ENCODE measurements at regions not wholly inside any gene's neighbourhood (a gene's known extent, or its start where the extent isn't known, plus 50 kb on each side); places are given as distances from the start of the nearest gene placed in this dataset.

- no peak for DNase-seq (ENCODE audit: low read depth in 1 of 2, low spot score in 1 of 2)
Observed at GRCh38 chr6:14187406-14187805, 69.8 kb downstream of the CD83 start.

- DNase-seq (ENCODE audit: low read depth in 1 of 2, low spot score in 1 of 2): no peak
Observed at GRCh38 chr6:14189074-14189473, 71.5 kb downstream of the CD83 start.

- no peak for DNase-seq (ENCODE audit: low read depth in 1 of 2, low spot score in 1 of 2)
Observed at GRCh38 chr6:14190191-14190928, 72.8 kb downstream of the CD83 start.

GRCh38 chr6:14190929-14191224, 73.3 kb downstream of the CD83 start:
- DNase-seq (ENCODE audit: low read depth in 1 of 2, low spot score in 1 of 2): no peak

- DNase-seq (ENCODE audit: low read depth in 1 of 2, low spot score in 1 of 2): no peak
Observed at GRCh38 chr6:14191761-14192160, 74.2 kb downstream of the CD83 start.

- no peak for DNase-seq (ENCODE audit: low read depth in 1 of 2, low spot score in 1 of 2)
Observed at GRCh38 chr6:14192216-14192788, 74.7 kb downstream of the CD83 start.

GRCh38 chr6:14193524-14193923, 76.0 kb downstream of the CD83 start:
- no peak for DNase-seq (ENCODE audit: low read depth in 1 of 2, low spot score in 1 of 2)

- DNase-seq (ENCODE audit: low read depth in 1 of 2, low spot score in 1 of 2): no peak
Observed at GRCh38 chr6:14194483-14194882, 76.9 kb downstream of the CD83 start.

GRCh38 chr6:14194976-14195375, 77.4 kb downstream of the CD83 start:
- no peak for DNase-seq (ENCODE audit: low read depth in 1 of 2, low spot score in 1 of 2)

- no peak for DNase-seq (ENCODE audit: low read depth in 1 of 2, low spot score in 1 of 2)
Observed at GRCh38 chr6:14196026-14196425, 78.5 kb downstream of the CD83 start.

- DNase-seq (ENCODE audit: low read depth in 1 of 2, low spot score in 1 of 2): no peak
Observed at GRCh38 chr6:14197118-14197517, 79.5 kb downstream of the CD83 start.

- DNase-seq (ENCODE audit: low read depth in 1 of 2, low spot score in 1 of 2): no peak
Observed at GRCh38 chr6:14200047-14200446, 82.5 kb downstream of the CD83 start.

- DNase-seq (ENCODE audit: low read depth in 1 of 2, low spot score in 1 of 2): no peak
Observed at GRCh38 chr6:14202947-14203346, 85.4 kb downstream of the CD83 start.

GRCh38 chr6:14206391-14206790, 88.8 kb downstream of the CD83 start:
- no peak for DNase-seq (ENCODE audit: low read depth in 1 of 2, low spot score in 1 of 2)

GRCh38 chr6:14207448-14207847, 89.9 kb downstream of the CD83 start:
- no peak for DNase-seq (ENCODE audit: low read depth in 1 of 2, low spot score in 1 of 2)

GRCh38 chr6:14209000-14209399, 91.4 kb downstream of the CD83 start:
- DNase-seq (ENCODE audit: low read depth in 1 of 2, low spot score in 1 of 2): no peak

- no peak for DNase-seq (ENCODE audit: low read depth in 1 of 2, low spot score in 1 of 2)
Observed at GRCh38 chr6:14210077-14210476, 92.5 kb downstream of the CD83 start.

- DNase-seq (ENCODE audit: low read depth in 1 of 2, low spot score in 1 of 2): peak; percentile 80 to 88
Observed at GRCh38 chr6:14210663-14211561, 93.3 kb downstream of the CD83 start.

GRCh38 chr6:14211562-14211942, 94.0 kb downstream of the CD83 start:
- peak in 1 of 2 donors; percentile 24 for DNase-seq (ENCODE audit: low read depth in 1 of 2, low spot score in 1 of 2)

GRCh38 chr6:14212020-14212419, 94.4 kb downstream of the CD83 start:
- no peak for DNase-seq (ENCODE audit: low read depth in 1 of 2, low spot score in 1 of 2)

GRCh38 chr6:14212632-14213031, 95.1 kb downstream of the CD83 start:
- no peak for DNase-seq (ENCODE audit: low read depth in 1 of 2, low spot score in 1 of 2)

GRCh38 chr6:14216946-14217684, 99.5 kb downstream of the CD83 start:
- DNase-seq (ENCODE audit: low read depth in 1 of 2, low spot score in 1 of 2): no peak

All from stimulated activated CD4-positive, alpha-beta T cell treated with anti-CD3 and anti-CD28 coated beads, Interleukin-15, amount 100 ng/mL, for 1 hour (primary cell).